SK-N-MC (cell line): ENCODE measurements at regions not wholly inside any gene's neighbourhood (a gene's known extent, or its start where the extent isn't known, plus 50 kb on each side); places are given as distances from the start of the nearest gene placed in this dataset.

Experiments used
- EZH2 ChIP-seq: fragments of 200-600 bp; sonication (generic); IDR thresholded peaks from one replicate; pipeline ENCODE4 v1.6.1; 2017; ENCODE audit warnings: antibody characterized with exemption
- FOXP2 ChIP-seq: optimal IDR thresholded peaks from 2 replicates; pipeline ENCODE3; 2011; ENCODE audit warnings: mild to moderate bottlenecking, moderate library complexity; ENCODE audit not compliant: insufficient read depth; ENCODE audit errors: extremely low read length, control extremely low read depth
- POLR2AphosphoS5 ChIP-seq: IDR thresholded peaks from 2 replicates; pipeline ENCODE4 v1.6.1; 2012; ENCODE audit warnings: mild to moderate bottlenecking, low read depth, low read length, borderline replicate concordance

DNA sequence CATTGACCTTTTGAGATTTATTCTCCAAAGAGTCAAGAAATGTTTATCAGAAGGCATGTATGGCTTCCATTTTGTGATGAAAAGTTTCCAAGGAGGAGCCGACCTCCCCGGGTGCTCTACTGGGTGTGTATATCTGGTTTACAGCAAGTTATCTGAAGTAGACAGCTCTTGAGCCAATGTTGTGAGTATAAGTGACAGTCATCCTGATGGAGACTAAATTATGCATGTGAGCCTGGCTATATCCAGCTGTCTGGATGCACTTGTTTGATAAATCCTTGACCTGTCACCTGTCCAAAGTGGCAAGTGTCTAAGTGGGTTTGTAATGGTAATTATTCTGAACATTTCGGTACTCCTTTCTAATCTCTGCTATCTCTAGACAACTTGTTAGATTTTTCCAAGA, 142.2 kb downstream of the NR2F2 start:
- no peak for TF ChIP-seq EZH2
- TF ChIP-seq POLR2AphosphoS5: no peak
- no peak for TF ChIP-seq FOXP2
